Stomach (tissue), 8 donors: ENCODE measurements at regions not wholly inside any gene's neighbourhood (a gene's known extent, or its start where the extent isn't known, plus 50 kb on each side); places are given as distances from the start of the nearest gene placed in this dataset.

Experiments used
- DNase-seq, 2 donors: peaks; one replicate each; pipeline versions ENCODE4 v3.0.0 to v3.0.0-alpha.2; 2013 to 2019
- H3K27ac ChIP-seq, 5 donors: fragments of 200-600 bp in 4 of 5; sonication (generic) in 4 of 5; one replicate each; pipeline ENCODE4 v1.5.1; 2013 to 2019; ENCODE audit warnings: mild to moderate bottlenecking in 1 of 5, moderate library complexity in 1 of 5
- H3K27me3 ChIP-seq, 3 donors: fragments of 200-600 bp; sonication (generic); one replicate each; pipeline ENCODE4 v1.5.1; 2017 to 2019; ENCODE audit warnings: mixed run types in 1 of 3
- H3K36me3 ChIP-seq, 4 donors: fragments of 200-600 bp; sonication (generic); 1 replicate in 3 of 4; 2 replicates in 1 of 4; pipeline ENCODE4 v1.5.1; 2016 to 2019
- H3K4me1 ChIP-seq, 4 donors: fragments of 200-600 bp; sonication (generic); one replicate each; pipeline ENCODE4 v1.5.1; 2016 to 2019
- H3K4me3 ChIP-seq, 4 donors: fragments of 200-600 bp; sonication (generic) in 3 of 4; one replicate each; pipeline ENCODE4 v1.5.1; 2016 to 2019; ENCODE audit warnings: mild to moderate bottlenecking in 1 of 4
- H3K9me3 ChIP-seq, 4 donors: fragments of 200-600 bp; sonication (generic); one replicate each; pipeline ENCODE4 v1.5.1; 2016 to 2019
- CTCF ChIP-seq, 7 experiments: fragments of 450-650 bp in 4 of 7; fragments of 200-600 bp in 3 of 7; sonication (generic) in 3 of 7; IDR thresholded peaks; one replicate each; pipeline ENCODE4 v1.5.1; 2016 to 2019; ENCODE audit warnings: antibody characterized with exemption in 7 of 7, control low read depth in 2 of 7, mild to moderate bottlenecking in 1 of 7
- EP300 ChIP-seq: sonication (generic); formaldehyde crosslinking; IDR thresholded peaks from one replicate; pipeline ENCODE4 v1.6.1; 2017; ENCODE audit warnings: antibody characterized with exemption
- POLR2A ChIP-seq, 4 donors: fragments of 450-650 bp; IDR thresholded peaks; one replicate each; pipeline ENCODE4 v1.6.1; 2016; ENCODE audit warnings: antibody characterized with exemption in 4 of 4, control low read depth in 2 of 4, mild to moderate bottlenecking in 1 of 4, moderate library complexity in 1 of 4
- POLR2AphosphoS5 ChIP-seq, 3 donors: sonication (generic); formaldehyde crosslinking; IDR thresholded peaks; one replicate each; pipeline ENCODE4 v1.6.1; 2016; ENCODE audit warnings: antibody characterized with exemption in 3 of 3
- WGBS, 5 donors: extraction: QIAGEN DNeasy Blood & Tissue Kit in 3 of 5; methylation state at CpG; one replicate each; pipeline versions ENCODE4 v1.1.5 to v1.1.7; 2013 to 2018; 5-methylcytosine and 5-hydroxymethylcytosine counted together
- intact Hi-C: fragments of 100-400 bp; cut with DNase I; formaldehyde crosslinking; loops from one replicate; pipeline ENCODE4 v1.15.1; 2023; ENCODE audit warnings: low total_unique reads
- donor health status: healthy with polysubstance abuse.
- donor health status: Bipolar disorder and iron deficiency.
- donor health status: healthy.

DNA sequence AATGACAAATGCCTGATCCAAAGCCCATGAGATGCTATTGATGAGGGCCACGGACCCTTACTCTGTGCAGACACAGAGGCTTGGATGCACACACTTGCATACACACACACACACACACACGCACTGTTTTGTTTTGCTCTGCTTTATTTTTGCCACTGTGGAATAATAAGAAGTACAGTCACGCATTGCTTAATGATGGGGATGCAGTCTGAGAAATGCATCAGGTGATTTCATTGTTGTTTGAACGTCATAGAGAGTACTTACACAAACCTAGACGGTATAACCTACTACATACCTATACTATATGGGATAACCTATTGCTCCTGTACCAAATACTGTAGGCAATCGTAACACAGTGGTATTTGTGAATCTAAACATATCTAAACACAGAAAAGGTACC is 104.4 kb downstream of the RHOU start:
- TF ChIP-seq POLR2A (IDR thresholded peaks at IDR 0.05) (no peak), EP300 (no peak), CTCF (IDR thresholded peaks at IDR 0.05) (no peak), POLR2AphosphoS5 (IDR thresholded peaks at IDR 0.05) (no peak)
- Histone ChIP-seq H3K4me3 (no peak overlapping the region), H3K9me3 (peaks cover 0 to 4% (median 0%) of the 10 kb centered on the region in 4 donors), H3K27me3 (no peaks in the 10 kb centered on the region), H3K4me1 (peaks cover 32 to 53% (median 35%) of the 10 kb centered on the region in 4 donors), H3K36me3 (no peaks in the 10 kb centered on the region), H3K27ac (peak overlapping the region in 3 of 5 donors; percentile 84 to 91 (median 90))
- WGBS, 5 donors = 82 to 92% (median 90%) methylated on average over 6 of the region's 6 CpGs
- intact Hi-C loops = no loop called here
- DNase-seq = no peak

DNA sequence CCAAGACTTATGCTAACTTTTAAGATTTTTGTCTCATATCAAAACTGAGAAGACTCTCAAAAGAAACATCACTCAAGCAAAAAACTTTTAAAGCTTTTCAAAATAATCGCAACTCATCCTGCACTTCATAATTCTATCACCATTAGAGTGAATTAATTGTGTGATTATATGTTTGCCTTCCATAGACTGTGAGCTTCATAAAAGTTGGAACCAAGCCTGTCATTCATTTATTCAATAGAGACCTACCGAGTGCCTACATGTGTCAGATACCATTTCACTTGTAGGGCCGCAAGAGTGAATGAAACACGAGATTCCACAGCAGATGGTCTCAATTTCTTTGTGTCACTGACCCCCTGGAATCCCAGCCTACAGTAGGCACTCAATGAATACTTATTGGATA is 106.4 kb downstream of the RHOU start:
- DNase-seq = no peak
- TF ChIP-seq CTCF (IDR thresholded peaks at IDR 0.05) = no peak
- TF ChIP-seq POLR2AphosphoS5 (IDR thresholded peaks at IDR 0.05) = no peak
- TF ChIP-seq EP300 = no peak
- TF ChIP-seq POLR2A (IDR thresholded peaks at IDR 0.05) = no peak
- Histone ChIP-seq H3K9me3 (peaks cover 0 to 4% (median 0%) of the 10 kb centered on the region in 4 donors), H3K27ac (no peak overlapping the region), H3K27me3 (no peaks in the 10 kb centered on the region), H3K4me1 (peaks cover 25 to 37% (median 26%) of the 10 kb centered on the region in 4 donors), H3K4me3 (no peak overlapping the region), H3K36me3 (no peaks in the 10 kb centered on the region)
- 76 to 88% (median 83%) methylated on average over 4 of the region's 4 CpGs for WGBS, 5 donors
- intact Hi-C loops = no loop called here

DNA sequence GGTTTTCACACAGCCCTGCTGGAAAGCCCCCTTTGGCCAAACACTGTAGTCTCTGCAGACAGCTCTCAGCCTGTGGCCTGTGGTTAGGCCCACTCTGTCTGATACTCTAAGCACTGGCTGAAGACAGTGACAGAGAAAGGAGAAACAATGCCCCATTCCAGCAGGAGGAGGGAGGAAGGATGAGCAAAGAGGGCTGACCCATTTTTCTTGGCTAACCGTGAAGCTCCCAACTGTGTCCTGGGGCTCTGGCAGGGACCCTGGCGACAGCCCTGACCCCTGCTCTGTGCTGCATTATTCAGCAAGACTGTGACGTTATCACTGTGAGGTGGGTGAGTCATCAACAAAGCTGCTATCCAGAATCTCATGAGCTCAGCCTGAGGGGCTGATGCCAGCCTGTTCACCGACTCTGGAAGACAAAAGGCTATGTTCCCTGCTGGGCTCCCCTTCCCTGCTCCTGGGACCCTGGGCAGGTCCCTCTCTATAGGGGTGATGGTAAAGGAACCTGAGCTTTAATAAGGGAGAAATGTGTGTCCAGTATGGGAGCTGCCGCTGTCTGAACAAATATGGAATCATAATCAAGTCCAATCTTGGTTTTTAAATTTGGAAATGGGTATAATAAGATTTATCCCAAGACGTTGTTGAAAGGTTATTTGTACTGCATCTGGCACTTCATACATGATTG is 107.0 kb downstream of the RHOU start:
- no peak overlapping the region for H3K27ac ChIP-seq
- no peak for TF ChIP-seq CTCF (IDR thresholded peaks at IDR 0.05)
- TF ChIP-seq EP300 = no peak
- TF ChIP-seq POLR2A (IDR thresholded peaks at IDR 0.05) = no peak
- no peak for TF ChIP-seq POLR2AphosphoS5 (IDR thresholded peaks at IDR 0.05)
- no peaks in the 10 kb centered on the region for H3K27me3 ChIP-seq
- no peaks in the 10 kb centered on the region for H3K36me3 ChIP-seq
- peaks cover 20 to 31% (median 21%) of the 10 kb centered on the region in 4 donors for H3K4me1 ChIP-seq
- H3K9me3 ChIP-seq = peaks cover 0 to 4% (median 0%) of the 10 kb centered on the region in 4 donors
- intact Hi-C loops = no loop called here
- no peak overlapping the region for H3K4me3 ChIP-seq
- DNase-seq = peak in 1 of 2 donors; percentile 74
- 53 to 61% (median 57%) methylated on average over 5 to 6 of the region's 6 CpGs for WGBS, 5 donors

GRCh38 chr1:228845101-228845500 is 109.8 kb downstream of the RHOU start:
- WGBS, 5 donors = 94 to 98% (median 97%) methylated on average over 8 of the region's 8 CpGs
- intact Hi-C loops = no loop called here

More at GRCh38 chr1:228845101-228845500, 109.8 kb downstream of the RHOU start:
- Histone ChIP-seq H3K27me3 (no peaks in the 10 kb centered on the region), H3K4me1 (peaks cover 7 to 21% (median 17%) of the 10 kb centered on the region in 4 donors), H3K27ac (no peak overlapping the region), H3K4me3 (no peak overlapping the region), H3K9me3 (peaks cover 0 to 4% (median 0%) of the 10 kb centered on the region in 4 donors), H3K36me3 (no peaks in the 10 kb centered on the region)
- TF ChIP-seq POLR2AphosphoS5 (IDR thresholded peaks at IDR 0.05) (no peak), EP300 (no peak), POLR2A (IDR thresholded peaks at IDR 0.05) (no peak), CTCF (IDR thresholded peaks at IDR 0.05) (no peak)
- no peak for DNase-seq
